ENCODE measurements at regions not wholly inside any gene's neighbourhood (a gene's known extent, or its start where the extent isn't known, plus 50 kb on each side); places are given as distances from the start of the nearest gene placed in this dataset.

DNA sequence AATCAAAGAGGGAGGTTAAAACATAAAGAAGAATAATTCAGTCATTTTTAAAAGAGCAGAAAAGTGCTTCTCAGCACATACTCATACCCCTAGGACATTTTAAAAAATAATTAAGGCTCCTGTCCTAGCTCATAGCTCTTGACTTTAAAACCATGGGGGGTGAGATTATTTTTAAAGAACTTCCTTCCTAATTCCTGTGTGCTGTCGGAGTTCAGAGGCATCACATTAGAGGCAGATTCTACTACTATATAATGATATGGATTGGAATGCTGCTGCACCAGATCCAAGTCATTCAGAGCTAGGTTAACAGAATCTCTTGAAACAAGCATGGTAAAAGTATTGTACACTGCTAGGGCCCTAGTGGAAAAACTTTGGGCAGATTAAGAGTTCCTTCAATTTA is 456.5 kb upstream of the ADGRL3 start:
- Histone ChIP-seq H3K4me3 (no peak overlapping the region), H3K27me3 (no peaks in the 10 kb centered on the region), H3K9me3 (no peaks in the 10 kb centered on the region), H3K36me3 (no peaks in the 10 kb centered on the region), H3K4me1 (no peaks in the 10 kb centered on the region), H3K27ac (no peak overlapping the region)
- intact Hi-C loops (cut with DNase I), result no loop called here
- TF ChIP-seq POLR2A (IDR thresholded peaks at IDR 0.05), result no peak
- TF ChIP-seq POLR2AphosphoS5 (IDR thresholded peaks at IDR 0.05), result no peak
- no peak for TF ChIP-seq EP300 (IDR thresholded peaks at IDR 0.05)
- TF ChIP-seq, protein P1, sequence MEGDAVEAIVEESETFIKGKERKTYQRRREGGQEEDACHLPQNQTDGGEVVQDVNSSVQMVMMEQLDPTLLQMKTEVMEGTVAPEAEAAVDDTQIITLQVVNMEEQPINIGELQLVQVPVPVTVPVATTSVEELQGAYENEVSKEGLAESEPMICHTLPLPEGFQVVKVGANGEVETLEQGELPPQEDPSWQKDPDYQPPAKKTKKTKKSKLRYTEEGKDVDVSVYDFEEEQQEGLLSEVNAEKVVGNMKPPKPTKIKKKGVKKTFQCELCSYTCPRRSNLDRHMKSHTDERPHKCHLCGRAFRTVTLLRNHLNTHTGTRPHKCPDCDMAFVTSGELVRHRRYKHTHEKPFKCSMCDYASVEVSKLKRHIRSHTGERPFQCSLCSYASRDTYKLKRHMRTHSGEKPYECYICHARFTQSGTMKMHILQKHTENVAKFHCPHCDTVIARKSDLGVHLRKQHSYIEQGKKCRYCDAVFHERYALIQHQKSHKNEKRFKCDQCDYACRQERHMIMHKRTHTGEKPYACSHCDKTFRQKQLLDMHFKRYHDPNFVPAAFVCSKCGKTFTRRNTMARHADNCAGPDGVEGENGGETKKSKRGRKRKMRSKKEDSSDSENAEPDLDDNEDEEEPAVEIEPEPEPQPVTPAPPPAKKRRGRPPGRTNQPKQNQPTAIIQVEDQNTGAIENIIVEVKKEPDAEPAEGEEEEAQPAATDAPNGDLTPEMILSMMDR (IDR thresholded peaks at IDR 0.05), result no peak
- DNase-seq, result no peak
- 47 to 56% methylated on average over 1 of the region's 1 CpG for WGBS, 2 donors

DNA sequence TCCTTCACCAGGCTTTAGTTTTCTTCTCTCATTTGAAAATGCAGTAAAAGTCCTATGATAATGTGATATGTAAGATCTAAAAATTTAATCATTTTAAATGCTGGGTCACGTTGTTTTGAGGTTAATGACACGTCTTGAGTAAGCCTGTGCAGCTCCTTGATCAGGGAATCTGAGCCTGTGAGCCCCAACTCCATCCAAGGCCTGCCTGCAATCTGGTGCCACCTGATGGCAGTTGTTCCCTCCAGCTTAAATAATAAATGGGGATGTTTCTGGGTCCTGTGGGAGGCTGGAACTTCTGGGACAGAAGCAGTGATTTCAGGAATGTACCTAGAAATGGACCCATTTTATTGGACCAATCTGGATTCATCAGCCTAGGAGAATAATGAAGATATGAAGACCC is 455.4 kb upstream of the ADGRL3 start:
- no peak for DNase-seq
- no peaks in the 10 kb centered on the region for H3K36me3 ChIP-seq
- intact Hi-C loops (cut with DNase I), result no loop called here
- WGBS, 2 donors, result 14 to 44% methylated on average over 2 of the region's 2 CpGs
- H3K9me3 ChIP-seq, result no peaks in the 10 kb centered on the region
- no peak overlapping the region for H3K27ac ChIP-seq
- H3K4me3 ChIP-seq, result no peak overlapping the region
- no peaks in the 10 kb centered on the region for H3K4me1 ChIP-seq
- H3K27me3 ChIP-seq, result no peaks in the 10 kb centered on the region
- TF ChIP-seq POLR2A (IDR thresholded peaks at IDR 0.05) (no peak), POLR2AphosphoS5 (IDR thresholded peaks at IDR 0.05) (no peak), EP300 (IDR thresholded peaks at IDR 0.05) (no peak)
- TF ChIP-seq, protein P1 (IDR thresholded peaks at IDR 0.05), result no peak

DNA sequence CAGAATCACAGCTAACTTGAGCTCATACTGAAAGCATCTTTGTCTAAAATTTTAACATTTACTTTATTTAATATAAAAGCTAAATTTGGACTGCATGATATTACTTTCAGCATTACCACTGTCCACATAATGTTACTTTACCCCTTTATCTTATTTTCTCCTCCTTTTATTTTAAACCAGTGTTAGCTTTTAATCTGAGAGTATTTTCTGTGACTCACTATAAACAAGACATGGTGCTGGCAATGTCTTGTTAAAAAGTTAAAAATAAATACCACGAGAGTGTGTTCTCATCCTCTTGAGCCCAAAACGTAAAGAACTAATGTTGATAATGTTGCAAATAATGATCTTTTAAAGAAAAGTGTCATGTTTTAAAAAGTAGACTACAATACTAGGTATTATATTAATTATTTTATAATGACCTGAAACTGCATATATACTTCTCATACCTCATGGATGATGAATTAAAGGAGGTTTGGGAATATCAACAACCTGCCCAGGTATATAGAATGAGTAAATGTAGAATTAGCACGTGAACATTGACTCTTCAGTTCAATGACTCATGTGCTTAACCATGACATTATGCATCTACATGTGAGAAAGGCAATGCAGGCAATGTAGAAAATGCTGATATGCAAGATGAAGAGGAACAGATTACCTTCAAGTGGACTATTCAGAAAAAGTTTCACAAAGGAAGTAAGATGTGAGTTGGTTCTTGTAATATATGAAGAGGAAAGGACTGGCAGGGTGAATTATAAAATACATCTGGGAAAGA is 454.1 kb upstream of the ADGRL3 start:
- no peaks in the 10 kb centered on the region for H3K4me1 ChIP-seq
- H3K27me3 ChIP-seq, result no peaks in the 10 kb centered on the region
- H3K9me3 ChIP-seq, result no peaks in the 10 kb centered on the region
- TF ChIP-seq POLR2A (IDR thresholded peaks at IDR 0.05), result no peak
- TF ChIP-seq POLR2AphosphoS5 (IDR thresholded peaks at IDR 0.05), result no peak
- TF ChIP-seq, protein P1 (IDR thresholded peaks at IDR 0.05), result no peak
- no peak for TF ChIP-seq EP300 (IDR thresholded peaks at IDR 0.05)
- WGBS, 2 donors, result 67 to 69% methylated on average over 3 of the region's 3 CpGs
- intact Hi-C loops (cut with DNase I), result no loop called here
- no peak overlapping the region for H3K4me3 ChIP-seq
- no peak for DNase-seq
- no peaks in the 10 kb centered on the region for H3K36me3 ChIP-seq
- H3K27ac ChIP-seq, result no peak overlapping the region

DNA sequence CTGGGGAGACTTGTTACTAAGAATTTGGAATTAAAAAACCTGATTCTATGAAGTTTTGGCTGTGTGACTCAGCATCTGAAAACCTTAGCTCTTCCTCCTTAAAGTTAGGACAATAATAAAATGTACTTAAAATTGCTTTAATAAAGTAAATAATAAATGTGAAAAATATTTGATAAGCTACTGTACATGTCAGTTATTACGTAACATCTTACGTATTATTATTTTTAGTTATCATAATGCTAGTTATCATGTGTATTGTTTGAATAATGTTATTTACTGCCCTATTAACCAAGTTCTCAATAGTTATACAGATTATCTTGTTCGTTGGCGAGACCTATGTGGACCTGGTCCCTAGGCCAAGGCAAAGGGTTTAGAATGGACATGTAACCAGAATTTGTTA is 449.2 kb upstream of the ADGRL3 start:
- H3K9me3 ChIP-seq, result no peaks in the 10 kb centered on the region
- no peak overlapping the region for H3K4me3 ChIP-seq
- intact Hi-C loops (cut with DNase I), result no loop called here
- H3K36me3 ChIP-seq, result no peaks in the 10 kb centered on the region
- WGBS, 2 donors, result 84 to 95% methylated on average over 4 of the region's 4 CpGs
- DNase-seq, result no peak
- TF ChIP-seq POLR2A (IDR thresholded peaks at IDR 0.05), result no peak
- TF ChIP-seq POLR2AphosphoS5 (IDR thresholded peaks at IDR 0.05), result no peak
- no peak for TF ChIP-seq EP300 (IDR thresholded peaks at IDR 0.05)
- TF ChIP-seq, protein P1 (IDR thresholded peaks at IDR 0.05), result no peak
- H3K4me1 ChIP-seq, result no peaks in the 10 kb centered on the region
- no peak overlapping the region for H3K27ac ChIP-seq
- no peaks in the 10 kb centered on the region for H3K27me3 ChIP-seq

Measured in sigmoid colon (tissue), 6 donors.